Fibroblast of lung (primary cell): ENCODE measurements at regions not wholly inside any gene's neighbourhood (a gene's known extent, or its start where the extent isn't known, plus 50 kb on each side); places are given as distances from the start of the nearest gene placed in this dataset.

Source experiments
- DNase-seq, 2 donors: peaks; one replicate each; pipeline versions ENCODE4 v3.0.0 to v3.0.0-alpha.2; 2010; ENCODE audit warnings: low read depth in 2 of 2
- H2AFZ ChIP-seq: 2 replicates; pipeline ENCODE4 v1.5.1; 2012; ENCODE audit warnings: low read length, control low read depth, inconsistent platforms
- H3K27ac ChIP-seq: 2 replicates; pipeline ENCODE4 v1.5.1; 2011; ENCODE audit warnings: low read length, control low read depth; ENCODE audit not compliant: insufficient read depth
- H3K27me3 ChIP-seq: 2 replicates; pipeline ENCODE4 v1.5.1; 2011; ENCODE audit warnings: mild to moderate bottlenecking, low read length; ENCODE audit not compliant: control insufficient read depth, insufficient read depth
- H3K36me3 ChIP-seq: 2 replicates; pipeline ENCODE4 v1.5.1; 2011; ENCODE audit warnings: low read length; ENCODE audit not compliant: control insufficient read depth, insufficient read depth
- H3K4me1 ChIP-seq: 2 replicates; pipeline ENCODE4 v1.5.1; 2011; ENCODE audit warnings: low read length; ENCODE audit not compliant: control insufficient read depth, insufficient read depth; ENCODE audit errors: extremely low read depth
- H3K4me2 ChIP-seq: 2 replicates; pipeline ENCODE4 v1.5.1; 2011; ENCODE audit warnings: low read length, control low read depth; ENCODE audit not compliant: insufficient read depth; ENCODE audit errors: extremely low read depth
- H3K4me3 ChIP-seq, 4 experiments: fragments of 200-600 bp in 1 of 4; sonication (generic) in 1 of 4; replicated peaks in 1 of 4; 2 replicates each; pipeline ENCODE4 v1.5.1; 2011 to 2016; ENCODE audit warnings: low read length in 4 of 4, low read depth in 3 of 4, mild to moderate bottlenecking in 3 of 4, control low read depth in 2 of 4, inconsistent platforms in 1 of 4, mixed read lengths in 1 of 4; ENCODE audit not compliant: insufficient read depth in 1 of 4; ENCODE audit errors: control extremely low read depth in 1 of 4
- H3K79me2 ChIP-seq: 2 replicates; pipeline ENCODE4 v1.5.1; 2012; ENCODE audit warnings: mild to moderate bottlenecking, low read length, inconsistent platforms; ENCODE audit not compliant: control insufficient read depth, insufficient read depth
- H3K9ac ChIP-seq: 2 replicates; pipeline ENCODE4 v1.5.1; 2011; ENCODE audit warnings: mild to moderate bottlenecking, low read length, control low read depth; ENCODE audit not compliant: insufficient read depth
- H3K9me3 ChIP-seq: 2 replicates; pipeline ENCODE4 v1.5.1; 2012; ENCODE audit warnings: low read depth, low read length; ENCODE audit not compliant: control insufficient read depth, insufficient read depth
- H4K20me1 ChIP-seq: 2 replicates; pipeline ENCODE4 v1.5.1; 2011; ENCODE audit warnings: low read length; ENCODE audit not compliant: control insufficient read depth, insufficient read depth; ENCODE audit errors: extremely low read depth
- EZH2 ChIP-seq: IDR thresholded peaks from 2 replicates; pipeline ENCODE4 v1.5.1; 2012; ENCODE audit warnings: low read length, control low read depth, mild to moderate bottlenecking; ENCODE audit errors: missing control alignments
- TF ChIP-seq, protein P1 (sequence below), 2 donors: IDR thresholded peaks in 1 of 2; conservative IDR thresholded peaks in 1 of 2; 1 replicate in 1 of 2; 2 replicates in 1 of 2; pipeline ENCODE4 v1.5.1; 2011 to 2012; ENCODE audit warnings: low read length in 2 of 2, control low read depth in 1 of 2, inconsistent platforms in 1 of 2, low read depth in 1 of 2, mild to moderate bottlenecking in 1 of 2

DNA sequence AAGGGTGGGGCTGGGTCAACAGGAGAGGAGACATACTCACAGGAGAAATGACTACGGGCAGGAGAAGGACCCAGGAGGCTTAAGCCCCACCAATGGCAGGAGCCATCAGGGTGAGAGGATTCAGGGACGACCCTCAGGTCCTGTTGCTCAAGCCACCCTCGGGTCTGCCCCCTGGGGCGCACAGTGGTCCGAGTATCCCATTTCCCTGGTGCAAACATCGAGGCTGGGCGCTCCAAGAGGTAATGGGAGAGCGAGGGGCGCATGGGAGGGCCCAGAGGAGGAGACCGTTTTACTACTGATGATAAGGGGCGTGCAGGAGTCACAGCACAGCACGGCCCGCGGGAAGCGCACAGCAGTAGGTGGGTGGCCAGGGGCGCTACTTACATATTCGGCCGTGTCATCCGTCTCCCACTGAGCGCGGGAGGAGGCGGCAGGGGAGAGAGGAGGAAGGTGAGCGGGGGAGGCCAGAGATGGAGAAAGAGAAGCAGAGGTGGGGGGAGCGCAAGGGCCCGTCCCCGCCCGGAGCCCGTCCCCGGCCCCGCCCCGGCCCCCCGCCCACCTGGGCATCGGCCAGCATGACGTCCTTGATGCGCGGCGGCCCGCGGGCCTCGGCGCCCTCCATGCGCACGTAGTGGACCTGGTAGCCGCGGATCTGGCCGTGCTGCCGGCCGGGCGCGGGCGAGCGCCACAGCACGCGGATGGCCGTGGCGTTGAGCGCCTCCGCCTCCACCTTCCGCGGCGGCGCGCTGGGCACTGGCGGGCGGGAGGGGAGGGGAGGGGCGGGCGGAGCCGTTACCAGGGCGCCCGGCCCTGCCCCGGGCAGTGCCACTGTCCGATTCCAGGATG, 111.5 kb downstream of the PTPRS start:
- H4K20me1 ChIP-seq: no peaks in the 10 kb centered on the region
- no peak overlapping the region for H3K9ac ChIP-seq
- TF ChIP-seq, protein P1, sequence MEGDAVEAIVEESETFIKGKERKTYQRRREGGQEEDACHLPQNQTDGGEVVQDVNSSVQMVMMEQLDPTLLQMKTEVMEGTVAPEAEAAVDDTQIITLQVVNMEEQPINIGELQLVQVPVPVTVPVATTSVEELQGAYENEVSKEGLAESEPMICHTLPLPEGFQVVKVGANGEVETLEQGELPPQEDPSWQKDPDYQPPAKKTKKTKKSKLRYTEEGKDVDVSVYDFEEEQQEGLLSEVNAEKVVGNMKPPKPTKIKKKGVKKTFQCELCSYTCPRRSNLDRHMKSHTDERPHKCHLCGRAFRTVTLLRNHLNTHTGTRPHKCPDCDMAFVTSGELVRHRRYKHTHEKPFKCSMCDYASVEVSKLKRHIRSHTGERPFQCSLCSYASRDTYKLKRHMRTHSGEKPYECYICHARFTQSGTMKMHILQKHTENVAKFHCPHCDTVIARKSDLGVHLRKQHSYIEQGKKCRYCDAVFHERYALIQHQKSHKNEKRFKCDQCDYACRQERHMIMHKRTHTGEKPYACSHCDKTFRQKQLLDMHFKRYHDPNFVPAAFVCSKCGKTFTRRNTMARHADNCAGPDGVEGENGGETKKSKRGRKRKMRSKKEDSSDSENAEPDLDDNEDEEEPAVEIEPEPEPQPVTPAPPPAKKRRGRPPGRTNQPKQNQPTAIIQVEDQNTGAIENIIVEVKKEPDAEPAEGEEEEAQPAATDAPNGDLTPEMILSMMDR (conservative IDR thresholded peaks at IDR 0.05 in 1 of 2, IDR thresholded peaks at IDR 0.05 in 1 of 2; ENCODE audit: low read depth in 1 of 2, low read length in 2 of 2): no peak
- no peak for TF ChIP-seq EZH2
- no peaks in the 10 kb centered on the region for H3K9me3 ChIP-seq
- no peaks in the 10 kb centered on the region for H3K36me3 ChIP-seq
- H3K4me1 ChIP-seq: no peaks in the 10 kb centered on the region
- no peak overlapping the region for H2AFZ ChIP-seq
- H3K4me2 ChIP-seq: no peak overlapping the region
- H3K27me3 ChIP-seq: no peaks in the 10 kb centered on the region
- peak in 1 of 2 donors; percentile 20 for DNase-seq
- no peak overlapping the region for H3K27ac ChIP-seq
- no peak overlapping the region for H3K4me3 ChIP-seq
- H3K79me2 ChIP-seq: no peaks in the 10 kb centered on the region

DNA sequence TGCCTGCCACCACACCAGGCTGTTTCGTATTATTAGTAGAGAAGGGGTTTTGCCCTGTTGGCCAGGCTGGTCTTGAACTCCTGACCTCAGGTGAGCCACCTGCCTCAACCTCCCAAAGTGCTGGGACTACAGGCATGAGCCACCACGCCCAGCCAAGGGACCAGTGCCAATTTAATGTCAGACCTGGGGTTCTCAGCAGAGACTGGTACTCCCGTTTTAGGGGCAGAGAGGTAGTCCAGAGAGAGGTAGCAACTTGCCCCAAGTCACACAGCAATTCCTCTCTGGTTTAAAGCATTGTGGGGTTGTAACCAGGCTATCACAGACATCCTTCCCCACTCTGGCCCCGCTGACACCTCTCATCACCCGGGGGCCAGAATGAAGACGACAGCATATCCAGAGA, 112.1 kb downstream of the PTPRS start:
- Histone ChIP-seq H3K27me3 (no peaks in the 10 kb centered on the region), H3K4me2 (no peak overlapping the region), H3K36me3 (no peaks in the 10 kb centered on the region), H3K27ac (no peak overlapping the region), H3K79me2 (no peaks in the 10 kb centered on the region), H3K4me3 (no peak overlapping the region), H3K9me3 (no peaks in the 10 kb centered on the region), H3K9ac (no peak overlapping the region), H2AFZ (no peak overlapping the region), H3K4me1 (no peaks in the 10 kb centered on the region), H4K20me1 (no peaks in the 10 kb centered on the region)
- DNase-seq: no peak
- TF ChIP-seq EZH2: no peak
- TF ChIP-seq, protein P1 (conservative IDR thresholded peaks at IDR 0.05 in 1 of 2, IDR thresholded peaks at IDR 0.05 in 1 of 2; ENCODE audit: low read depth in 1 of 2, low read length in 2 of 2): no peak

DNA sequence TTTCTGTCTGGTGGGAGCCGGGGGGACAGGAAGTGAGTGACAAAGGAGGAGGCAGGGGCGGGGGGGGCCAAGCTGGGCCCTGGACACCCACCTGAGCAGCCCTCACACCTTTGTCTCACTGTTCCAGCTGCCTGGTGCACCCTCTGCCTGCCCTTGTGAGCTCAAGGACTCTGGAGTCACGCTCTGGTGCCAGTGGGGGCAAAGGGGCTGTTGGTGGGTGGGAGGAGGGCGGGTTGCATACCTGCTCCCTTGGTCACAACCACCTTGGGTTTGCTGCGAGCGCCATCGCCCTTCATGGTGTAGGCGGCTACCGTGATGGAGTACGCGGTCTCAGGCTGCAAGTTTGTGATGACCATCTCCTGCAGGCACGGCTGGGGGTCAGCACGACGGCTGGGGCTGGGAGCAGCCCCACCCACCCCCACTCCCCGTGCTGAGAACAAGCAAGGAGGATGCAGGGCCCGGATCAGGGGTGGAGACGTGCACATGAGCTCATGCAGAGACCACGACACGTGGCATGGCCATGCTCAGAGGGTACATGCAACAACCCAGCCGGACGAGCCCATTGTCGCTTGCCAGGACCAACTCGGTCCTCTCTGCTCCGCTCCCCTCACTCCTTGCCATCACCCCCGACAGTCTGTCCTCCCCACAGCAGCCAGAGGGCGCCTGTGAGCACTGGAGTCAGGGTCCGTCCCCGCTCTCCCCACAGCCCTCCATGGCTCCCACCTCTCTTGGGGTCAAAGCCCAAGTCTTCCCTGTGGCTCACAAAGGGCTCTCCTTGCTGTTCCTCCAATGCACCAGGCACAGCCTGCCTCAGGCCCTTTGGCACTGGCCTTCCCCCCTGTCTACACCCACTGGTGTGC, 114.9 kb downstream of the PTPRS start:
- no peaks in the 10 kb centered on the region for H3K27me3 ChIP-seq
- H2AFZ ChIP-seq: no peak overlapping the region

More for the DNA sequence above, 114.9 kb downstream of the PTPRS start:
- TF ChIP-seq EZH2: no peak
- TF ChIP-seq, protein P1 (conservative IDR thresholded peaks at IDR 0.05 in 1 of 2, IDR thresholded peaks at IDR 0.05 in 1 of 2; ENCODE audit: low read depth in 1 of 2, low read length in 2 of 2): peak; percentile 35 to 48
- Histone ChIP-seq H3K4me1 (no peaks in the 10 kb centered on the region), H3K36me3 (peaks cover 10% of the 10 kb centered on the region), H3K9me3 (no peaks in the 10 kb centered on the region), H4K20me1 (no peaks in the 10 kb centered on the region), H3K4me3 (no peak overlapping the region), H3K79me2 (no peaks in the 10 kb centered on the region), H3K27ac (no peak overlapping the region), H3K9ac (no peak overlapping the region), H3K4me2 (no peak overlapping the region)
- DNase-seq: no peak
